Fibroblast of villous mesenchyme (primary cell): ENCODE measurements at regions not wholly inside any gene's neighbourhood (a gene's known extent, or its start where the extent isn't known, plus 50 kb on each side); places are given as distances from the start of the nearest gene placed in this dataset.
"Not testable (repeated sequence)": the region's sequence is repeated elsewhere in the genome, so short reads cannot be mapped to it uniquely, and the experiment has no call there.

Experiments used
- DNase-seq: peaks from one replicate; pipeline ENCODE4 v3.0.0-alpha.2; 2010; ENCODE audit warnings: low read depth
- H3K4me3 ChIP-seq: 2 replicates; pipeline ENCODE4 v1.5.1; 2011; ENCODE audit warnings: low read depth, mild to moderate bottlenecking, low read length
- CTCF ChIP-seq: IDR thresholded peaks from 2 replicates; pipeline ENCODE4 v1.5.1; 2012; ENCODE audit warnings: low read depth, mild to moderate bottlenecking, low read length; ENCODE audit not compliant: insufficient read depth

GRCh38 chr12:131389054-131390013 lies 321.6 kb upstream of the SFSWAP start:
- H3K4me3 ChIP-seq = no peak overlapping the region
- TF ChIP-seq CTCF = no peak
- DNase-seq = no peak

GRCh38 chr12:131390412-131391334 lies 320.2 kb upstream of the SFSWAP start:
- no peak for TF ChIP-seq CTCF
- no peak overlapping the region for H3K4me3 ChIP-seq
- DNase-seq = no peak

- DNase-seq = no peak
- H3K4me3 ChIP-seq = no peak overlapping the region
- no peak for TF ChIP-seq CTCF
These were observed 319.5 kb upstream of the SFSWAP start for GRCh38 chr12:131391399-131391798.

- H3K4me3 ChIP-seq, DNase-seq: not testable (repeated sequence)
These were observed 316.1 kb upstream of the SFSWAP start for GRCh38 chr12:131394752-131395151.

- not testable (repeated sequence) for DNase-seq
These were observed 315.6 kb upstream of the SFSWAP start for GRCh38 chr12:131395209-131395684.

GRCh38 chr12:131395971-131396573 lies 314.8 kb upstream of the SFSWAP start:
- no peak for TF ChIP-seq CTCF
- DNase-seq = no peak
- no peak overlapping the region for H3K4me3 ChIP-seq

More at GRCh38 chr12:131395209-131395684, 315.6 kb upstream of the SFSWAP start:
- H3K4me3 ChIP-seq = not testable (repeated sequence)

GRCh38 chr12:131397493-131398181 lies 313.3 kb upstream of the SFSWAP start:
- TF ChIP-seq CTCF = no peak
- no peak for DNase-seq
- H3K4me3 ChIP-seq = no peak overlapping the region
